Neural crest cell (in vitro differentiated cells): ENCODE measurements at regions not wholly inside any gene's neighbourhood (a gene's known extent, or its start where the extent isn't known, plus 50 kb on each side); places are given as distances from the start of the nearest gene placed in this dataset.
"Not testable (repeated sequence)": the region's sequence is repeated elsewhere in the genome, so short reads cannot be mapped to it uniquely, and the experiment has no call there.

Experiments used
- DNase-seq: peaks from one replicate; pipeline ENCODE4 v3.0.0; 2021; ENCODE audit warnings: low read depth, mixed read lengths, low spot score
- H3K27ac Mint-ChIP-seq: one replicate; pipeline ENCODE4 v1.8.0; 2021; ENCODE audit warnings: mild to moderate bottlenecking, mixed read lengths; ENCODE audit not compliant: unreplicated experiment
- H3K27me3 Mint-ChIP-seq: 2 replicates; pipeline ENCODE4 v1.8.0; 2021; ENCODE audit warnings: low read depth, mild to moderate bottlenecking, mixed read lengths
- H3K36me3 Mint-ChIP-seq: 2 replicates; pipeline ENCODE4 v1.8.0; 2021; ENCODE audit warnings: low read depth, mild to moderate bottlenecking, mixed read lengths
- H3K4me1 Mint-ChIP-seq: 2 replicates; pipeline ENCODE4 v1.8.0; 2021; ENCODE audit warnings: mixed read lengths
- H3K4me3 Mint-ChIP-seq: one replicate; pipeline ENCODE4 v1.8.0; 2021; ENCODE audit warnings: mild to moderate bottlenecking, mixed read lengths
- H3K9me3 Mint-ChIP-seq: 2 replicates; pipeline ENCODE4 v1.8.0; 2021; ENCODE audit warnings: mixed read lengths
- TF ChIP-seq, protein P1 (sequence below): fragments of 200-600 bp; sonication (generic); conservative IDR thresholded peaks from 2 replicates; pipeline ENCODE4 v1.5.0; 2021; ENCODE audit warnings: antibody characterized with exemption, mild to moderate bottlenecking

DNA sequence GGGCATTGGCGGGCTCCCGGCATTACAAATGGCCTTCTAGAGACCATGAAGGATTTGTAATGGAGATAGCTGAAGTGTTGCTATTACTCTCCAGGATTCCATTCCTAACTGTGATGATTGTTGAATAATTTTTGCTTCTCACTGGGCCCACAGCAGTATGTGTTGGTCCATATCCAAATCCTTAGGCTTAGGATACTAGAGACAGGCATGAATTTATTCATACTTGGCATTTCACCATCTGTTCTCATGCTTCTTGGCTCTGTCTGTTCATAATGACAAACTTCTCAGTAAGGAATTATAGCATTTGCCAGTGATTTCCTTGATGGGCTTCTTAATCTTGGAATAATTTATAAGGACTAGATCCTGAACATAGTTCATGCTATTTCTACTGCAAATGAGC lies 832.9 kb downstream of the C12orf50 start:
- TF ChIP-seq, protein P1, sequence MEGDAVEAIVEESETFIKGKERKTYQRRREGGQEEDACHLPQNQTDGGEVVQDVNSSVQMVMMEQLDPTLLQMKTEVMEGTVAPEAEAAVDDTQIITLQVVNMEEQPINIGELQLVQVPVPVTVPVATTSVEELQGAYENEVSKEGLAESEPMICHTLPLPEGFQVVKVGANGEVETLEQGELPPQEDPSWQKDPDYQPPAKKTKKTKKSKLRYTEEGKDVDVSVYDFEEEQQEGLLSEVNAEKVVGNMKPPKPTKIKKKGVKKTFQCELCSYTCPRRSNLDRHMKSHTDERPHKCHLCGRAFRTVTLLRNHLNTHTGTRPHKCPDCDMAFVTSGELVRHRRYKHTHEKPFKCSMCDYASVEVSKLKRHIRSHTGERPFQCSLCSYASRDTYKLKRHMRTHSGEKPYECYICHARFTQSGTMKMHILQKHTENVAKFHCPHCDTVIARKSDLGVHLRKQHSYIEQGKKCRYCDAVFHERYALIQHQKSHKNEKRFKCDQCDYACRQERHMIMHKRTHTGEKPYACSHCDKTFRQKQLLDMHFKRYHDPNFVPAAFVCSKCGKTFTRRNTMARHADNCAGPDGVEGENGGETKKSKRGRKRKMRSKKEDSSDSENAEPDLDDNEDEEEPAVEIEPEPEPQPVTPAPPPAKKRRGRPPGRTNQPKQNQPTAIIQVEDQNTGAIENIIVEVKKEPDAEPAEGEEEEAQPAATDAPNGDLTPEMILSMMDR: no peak
- no peak for DNase-seq
- H3K4me1 Mint-ChIP-seq: no peaks in the 10 kb centered on the region
- no peaks in the 10 kb centered on the region for H3K9me3 Mint-ChIP-seq
- no peak overlapping the region for H3K27ac Mint-ChIP-seq
- H3K36me3 Mint-ChIP-seq: no peaks in the 10 kb centered on the region
- H3K4me3 Mint-ChIP-seq: no peak overlapping the region
- H3K27me3 Mint-ChIP-seq: no peaks in the 10 kb centered on the region

DNA sequence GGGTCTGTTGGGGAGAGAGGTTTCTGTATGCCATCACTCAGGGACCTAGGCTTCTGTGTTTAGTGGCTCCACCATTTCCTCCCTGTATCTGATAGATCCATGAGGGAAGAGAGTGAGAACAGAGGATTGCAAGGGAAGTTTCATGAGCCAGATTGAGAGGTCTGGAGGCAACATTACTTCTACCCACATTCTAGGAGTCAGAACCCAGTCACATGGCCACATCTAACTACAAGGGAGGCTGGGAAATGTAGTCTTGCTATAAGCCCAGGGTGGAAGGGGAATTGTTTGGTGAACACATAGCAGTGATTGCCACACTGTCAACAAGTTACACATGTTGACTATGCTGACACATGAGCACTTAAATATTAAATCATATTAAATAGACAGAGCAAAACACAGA lies 834.8 kb downstream of the C12orf50 start:
- not testable (repeated sequence) for H3K4me3 Mint-ChIP-seq, H3K36me3 Mint-ChIP-seq, H3K27ac Mint-ChIP-seq, H3K27me3 Mint-ChIP-seq, DNase-seq, H3K4me1 Mint-ChIP-seq, H3K9me3 Mint-ChIP-seq

DNA sequence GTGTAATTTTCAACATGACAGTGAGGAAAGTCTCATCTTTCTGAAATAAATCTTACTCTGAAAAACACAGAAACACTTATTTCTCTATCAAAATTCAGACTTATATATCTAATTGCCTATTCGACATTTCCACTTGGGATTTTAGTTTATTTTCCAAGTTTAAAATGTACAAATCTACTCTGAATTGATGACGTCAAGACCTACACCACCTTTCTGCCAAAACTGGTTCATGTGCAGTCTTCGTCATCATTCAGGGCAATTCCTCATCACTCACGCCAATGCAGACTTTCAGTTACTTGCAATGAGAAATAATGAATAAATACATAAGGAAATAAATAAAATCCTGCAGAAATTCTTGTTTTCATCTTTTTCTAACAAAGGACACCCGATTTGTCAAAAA lies 843.8 kb downstream of the C12orf50 start:
- TF ChIP-seq, protein P1: no peak
- Mint-ChIP-seq H3K9me3 (no peaks in the 10 kb centered on the region), H3K4me3 (no peak overlapping the region), H3K27ac (no peak overlapping the region), H3K4me1 (no peaks in the 10 kb centered on the region), H3K27me3 (no peaks in the 10 kb centered on the region), H3K36me3 (no peaks in the 10 kb centered on the region)
- DNase-seq: no peak

DNA sequence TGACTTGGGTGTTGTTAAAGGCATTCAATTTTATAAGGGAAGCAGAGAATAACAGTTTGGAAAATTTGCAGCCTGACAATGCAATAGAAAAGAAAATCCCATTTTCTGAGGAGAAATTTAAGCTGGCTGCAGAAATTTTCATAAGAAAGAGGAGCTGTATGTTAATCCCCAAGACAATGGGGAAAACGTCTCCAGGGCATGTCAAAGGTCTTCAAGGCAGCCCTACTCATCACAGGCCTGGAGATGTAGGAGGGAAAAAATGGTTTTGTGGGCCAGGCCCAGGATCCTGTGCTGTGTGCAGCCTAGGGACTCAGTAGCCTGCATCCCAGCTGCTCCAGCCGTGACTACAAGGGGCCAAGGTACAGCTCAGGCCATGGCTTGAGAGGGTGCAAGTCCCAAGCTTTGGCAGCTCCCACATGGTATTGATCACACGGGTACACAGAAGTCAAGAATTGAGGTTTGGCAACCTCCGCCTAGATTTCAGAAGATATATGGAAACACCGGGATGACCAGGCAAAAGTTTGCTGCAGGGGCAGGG lies 846.4 kb downstream of the C12orf50 start:
- H3K27ac Mint-ChIP-seq: no peak overlapping the region
- H3K27me3 Mint-ChIP-seq: no peaks in the 10 kb centered on the region
- no peaks in the 10 kb centered on the region for H3K9me3 Mint-ChIP-seq
- H3K36me3 Mint-ChIP-seq: no peaks in the 10 kb centered on the region
- no peak for DNase-seq
- TF ChIP-seq, protein P1: no peak
- H3K4me1 Mint-ChIP-seq: no peaks in the 10 kb centered on the region
- no peak overlapping the region for H3K4me3 Mint-ChIP-seq

DNA sequence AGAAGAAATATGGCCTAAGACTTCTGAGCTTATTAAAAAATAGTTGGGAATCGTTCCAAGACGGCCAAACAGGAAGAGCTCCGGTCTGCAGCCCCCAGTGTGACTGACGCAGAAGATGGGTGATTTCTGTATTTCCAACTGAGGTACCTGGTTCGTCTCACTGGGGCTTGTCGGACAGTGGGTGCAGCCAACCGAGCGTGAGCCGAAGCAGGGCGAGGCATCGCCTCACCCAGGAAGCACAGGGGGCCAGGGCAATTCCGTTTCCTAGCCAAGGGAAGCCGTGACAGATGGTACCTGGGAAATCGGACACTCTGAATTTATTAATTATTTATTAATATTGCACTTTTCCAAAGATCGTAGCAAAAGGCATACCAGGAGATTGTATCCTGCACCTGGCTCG lies 857.8 kb downstream of the C12orf50 start:
- Mint-ChIP-seq H3K36me3 (no peaks in the 10 kb centered on the region), H3K4me1 (no peaks in the 10 kb centered on the region), H3K27me3 (no peaks in the 10 kb centered on the region), H3K9me3 (peaks cover 14% of the 10 kb centered on the region), H3K27ac (no peak overlapping the region), H3K4me3 (no peak overlapping the region)
- TF ChIP-seq, protein P1: no peak
- DNase-seq: no peak

DNA sequence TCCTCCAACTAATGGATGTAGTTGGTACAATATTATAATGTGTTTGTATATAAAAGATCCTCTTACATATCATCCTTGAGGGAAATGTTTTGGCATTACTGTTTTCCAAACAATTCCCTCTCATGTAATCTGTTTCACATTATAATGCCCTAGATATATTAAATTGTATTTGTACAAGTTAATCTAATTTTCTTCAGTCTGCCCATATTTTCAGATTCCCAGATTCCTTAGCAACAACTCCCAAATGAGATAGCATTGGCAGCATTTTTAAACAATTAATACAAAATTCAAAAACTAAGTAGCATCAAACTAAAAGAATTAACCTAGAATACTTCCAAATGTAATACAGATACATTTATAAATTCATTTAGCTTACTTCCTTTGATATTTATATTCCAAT lies 860.2 kb downstream of the C12orf50 start:
- no peak for DNase-seq
- no peak overlapping the region for H3K27ac Mint-ChIP-seq
- H3K4me1 Mint-ChIP-seq: no peaks in the 10 kb centered on the region
- no peak overlapping the region for H3K4me3 Mint-ChIP-seq
- TF ChIP-seq, protein P1: no peak
- H3K27me3 Mint-ChIP-seq: no peaks in the 10 kb centered on the region
- peaks cover 5% of the 10 kb centered on the region for H3K36me3 Mint-ChIP-seq
- H3K9me3 Mint-ChIP-seq: peaks cover 23% of the 10 kb centered on the region
